ENCODE measurements at regions not wholly inside any gene's neighbourhood (a gene's known extent, or its start where the extent isn't known, plus 50 kb on each side); places are given as distances from the start of the nearest gene placed in this dataset.

GRCh38 chr18:65093346-65093745 lies 657.5 kb upstream of the CDH7 start:
- DNase-seq: no peak

- DNase-seq: no peak
Measured at GRCh38 chr18:65091744-65092329, 659.0 kb upstream of the CDH7 start.

- DNase-seq: no peak
Measured at GRCh38 chr18:65082907-65083306, 667.9 kb upstream of the CDH7 start.

- DNase-seq: no peak
Measured at GRCh38 chr18:65081786-65082185, 669.0 kb upstream of the CDH7 start.

- DNase-seq: no peak
Measured at GRCh38 chr18:65073060-65073550, 677.7 kb upstream of the CDH7 start.

GRCh38 chr18:65057439-65058083 lies 693.3 kb upstream of the CDH7 start:
- DNase-seq: no peak

- no peak for DNase-seq
Measured at GRCh38 chr18:65056575-65056974, 694.2 kb upstream of the CDH7 start.

- DNase-seq: no peak
Measured at GRCh38 chr18:65049586-65049985, 701.2 kb upstream of the CDH7 start.

- no peak for DNase-seq
Measured at GRCh38 chr18:65039578-65039977, 711.2 kb upstream of the CDH7 start.

GRCh38 chr18:65035701-65036100 lies 715.1 kb upstream of the CDH7 start:
- no peak for DNase-seq

- DNase-seq: no peak
Measured at GRCh38 chr18:65025756-65026155, 725.1 kb upstream of the CDH7 start.

- DNase-seq: no peak
Measured at GRCh38 chr18:65021021-65021420, 729.8 kb upstream of the CDH7 start.

- DNase-seq: no peak
Measured at GRCh38 chr18:65018184-65018583, 732.6 kb upstream of the CDH7 start.

- DNase-seq: no peak
Measured at GRCh38 chr18:65017372-65017760, 733.4 kb upstream of the CDH7 start.

- no peak for DNase-seq
Measured at GRCh38 chr18:65016631-65017371, 734.0 kb upstream of the CDH7 start.

GRCh38 chr18:64994370-64994769 lies 756.4 kb upstream of the CDH7 start:
- DNase-seq: no peak

GRCh38 chr18:64993695-64994094 lies 757.1 kb upstream of the CDH7 start:
- no peak for DNase-seq

GRCh38 chr18:64992654-64993053 lies 758.2 kb upstream of the CDH7 start:
- no peak for DNase-seq

- no peak for DNase-seq
Measured at GRCh38 chr18:64991102-64991501, 759.7 kb upstream of the CDH7 start.

GRCh38 chr18:64986906-64987495 lies 763.8 kb upstream of the CDH7 start:
- DNase-seq: no peak

GRCh38 chr18:64983497-64984238 lies 767.1 kb upstream of the CDH7 start:
- DNase-seq: no peak

GRCh38 chr18:64982414-64983055 lies 768.3 kb upstream of the CDH7 start:
- no peak for DNase-seq

GRCh38 chr18:64981915-64982314 lies 768.9 kb upstream of the CDH7 start:
- no peak for DNase-seq
